Right hindlimb (tissue), 1 donor: ENCODE measurements at regions not wholly inside any gene's neighbourhood (a gene's known extent, or its start where the extent isn't known, plus 50 kb on each side); places are given as distances from the start of the nearest gene placed in this dataset.

Source experiments
- DNase-seq: peaks from one replicate; pipeline ENCODE4 v3.0.0-alpha.2; 2018

- DNase-seq = no peak
Observed at GRCh38 chr9:79962150-79962549, 390.4 kb downstream of the TLE4 start.

DNA sequence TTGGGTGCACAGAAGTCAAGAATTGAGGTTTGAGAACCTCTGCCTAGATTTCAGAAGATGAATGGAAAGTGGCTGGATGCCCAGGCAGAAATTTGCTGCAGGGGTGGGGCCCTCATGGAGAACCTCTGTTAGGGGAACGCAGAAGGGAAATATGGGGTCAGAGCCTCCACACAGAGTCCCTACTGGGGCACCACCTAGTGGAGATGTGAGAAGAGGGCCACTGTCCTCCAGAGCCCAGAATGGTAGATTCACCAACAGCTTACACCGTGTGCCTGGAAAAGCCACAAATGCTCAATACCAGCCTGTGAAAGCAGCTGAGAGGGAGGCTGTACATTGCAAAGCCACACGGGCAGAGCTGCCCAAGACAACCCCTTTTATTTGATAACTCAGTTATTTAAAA lies 383.5 kb downstream of the TLE4 start:
- DNase-seq = no peak

- no peak for DNase-seq
Observed at GRCh38 chr9:79953908-79954307, 382.1 kb downstream of the TLE4 start.

DNA sequence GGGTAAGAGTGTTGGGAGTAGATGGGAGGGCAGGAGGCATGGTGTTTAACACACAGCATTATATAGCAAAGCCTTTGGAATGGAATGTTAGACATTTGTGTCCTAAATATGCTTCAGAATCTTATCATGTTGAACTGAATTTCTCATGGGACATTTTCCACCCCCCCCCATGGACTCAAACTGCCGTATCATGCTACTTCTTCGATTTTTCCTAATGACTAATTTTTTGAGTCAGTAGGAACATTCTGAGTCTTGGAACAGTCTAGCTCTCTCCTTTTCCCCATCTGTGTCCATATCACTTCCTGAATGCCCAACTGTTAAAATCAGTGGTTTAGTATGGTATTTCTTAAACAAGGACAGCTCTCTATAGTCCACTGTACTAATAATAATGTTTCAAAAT lies 380.6 kb downstream of the TLE4 start:
- no peak for DNase-seq

- DNase-seq = peak; percentile 27
Observed at GRCh38 chr9:79946712-79947111, 374.9 kb downstream of the TLE4 start.

DNA sequence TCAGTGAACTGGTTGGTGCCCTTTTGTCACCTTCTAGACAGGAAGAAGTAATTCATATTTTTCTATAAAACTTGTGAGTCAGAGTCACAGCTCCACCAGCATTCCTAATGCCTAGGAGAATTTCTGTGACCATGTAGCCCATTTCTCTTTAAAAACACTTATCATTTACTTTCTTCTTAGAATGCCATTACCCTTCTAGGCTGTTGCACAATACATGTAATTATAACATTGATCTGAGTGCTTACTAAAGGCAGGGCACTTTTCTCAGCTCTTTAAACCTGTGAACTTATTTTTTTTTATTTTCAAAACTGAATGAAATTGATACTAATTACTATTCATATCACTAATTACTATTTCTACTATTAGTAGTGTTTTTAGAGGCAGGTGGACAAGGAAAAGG lies 373.7 kb downstream of the TLE4 start:
- no peak for DNase-seq

GRCh38 chr9:79945016-79945415 lies 373.3 kb downstream of the TLE4 start:
- no peak for DNase-seq

DNA sequence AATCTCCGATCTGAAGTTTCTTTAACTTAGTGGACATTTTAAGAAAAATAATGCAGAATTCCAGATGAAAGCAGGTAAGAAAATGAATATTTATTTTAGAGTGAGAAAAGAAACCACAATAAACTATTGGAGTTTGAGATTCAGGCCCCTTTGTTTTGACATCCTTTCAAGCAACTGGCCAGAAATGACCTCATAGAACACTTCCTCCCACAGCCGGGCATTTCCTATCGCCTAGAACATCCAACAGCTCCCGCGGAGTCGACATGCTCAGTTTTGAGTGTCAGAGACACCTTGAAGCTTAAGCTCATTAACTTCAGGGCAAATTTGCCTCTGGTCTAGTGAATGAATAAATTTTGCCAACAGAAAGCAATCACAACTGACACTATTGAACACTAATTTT lies 369.2 kb downstream of the TLE4 start:
- DNase-seq = no peak

GRCh38 chr9:79939819-79940218 lies 368.1 kb downstream of the TLE4 start:
- DNase-seq = no peak

DNA sequence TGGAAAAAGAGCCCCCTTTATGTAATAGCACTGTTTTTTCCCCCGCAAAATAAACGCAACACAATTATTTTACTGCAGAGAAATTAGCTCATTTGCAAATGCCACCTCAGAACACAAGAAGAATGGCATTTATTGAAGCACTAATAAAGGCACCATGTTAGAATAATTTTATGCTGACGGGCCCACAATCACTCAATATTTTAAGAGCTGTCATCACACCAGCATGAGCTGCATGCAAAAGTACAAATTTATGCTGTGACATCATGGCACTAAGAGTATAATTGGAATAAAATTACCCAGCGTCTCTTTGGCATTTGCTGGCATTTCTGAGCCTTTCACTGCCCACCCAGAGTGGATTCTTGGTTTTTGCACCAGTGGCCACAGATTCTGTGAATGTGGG lies 364.6 kb downstream of the TLE4 start:
- no peak for DNase-seq

GRCh38 chr9:79929285-79929684 lies 357.5 kb downstream of the TLE4 start:
- DNase-seq = no peak

GRCh38 chr9:79928661-79929223 lies 357.0 kb downstream of the TLE4 start:
- DNase-seq = no peak

- DNase-seq = no peak
Observed at GRCh38 chr9:79925326-79925725, 353.6 kb downstream of the TLE4 start.

DNA sequence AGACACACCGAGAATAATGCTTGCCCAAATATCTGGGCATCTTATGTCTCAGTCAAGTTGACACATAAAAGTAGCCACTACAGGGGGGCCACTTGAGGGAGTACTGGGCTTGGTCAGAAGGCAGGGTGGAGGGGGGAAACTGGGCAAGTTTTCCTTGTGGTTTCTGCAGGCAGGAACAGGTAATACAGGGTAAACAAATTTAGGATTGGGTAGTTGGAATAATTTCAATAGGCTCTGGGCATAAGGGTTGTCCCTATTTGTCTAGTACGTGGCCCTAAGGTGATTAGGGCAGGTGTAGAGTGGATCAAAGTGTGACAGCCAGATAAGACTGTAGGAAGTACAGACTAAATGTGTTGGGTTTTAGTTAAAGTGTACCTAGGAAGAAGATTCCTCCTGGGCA lies 353.1 kb downstream of the TLE4 start:
- DNase-seq = no peak

DNA sequence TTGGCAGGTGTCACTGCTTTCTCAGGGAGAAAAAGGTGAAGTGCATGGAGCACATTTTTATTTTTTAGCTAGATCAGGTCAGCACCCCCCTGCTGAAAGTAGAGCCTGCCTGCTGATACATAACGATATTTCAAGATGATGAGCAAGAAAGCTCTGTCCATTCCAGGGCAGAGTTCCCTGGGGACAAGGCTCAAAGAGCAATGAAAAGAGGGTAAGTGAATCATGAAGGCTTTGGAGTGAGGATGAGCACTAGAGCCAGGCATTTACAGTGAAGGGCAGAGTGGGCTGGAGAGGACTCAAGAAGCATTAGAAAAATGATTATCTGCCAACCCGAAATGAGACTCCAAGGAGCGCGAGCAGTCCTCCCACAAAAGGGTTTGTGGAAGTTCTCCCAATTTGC lies 345.7 kb downstream of the TLE4 start:
- no peak for DNase-seq

GRCh38 chr9:79913867-79914266 lies 342.1 kb downstream of the TLE4 start:
- DNase-seq = no peak

DNA sequence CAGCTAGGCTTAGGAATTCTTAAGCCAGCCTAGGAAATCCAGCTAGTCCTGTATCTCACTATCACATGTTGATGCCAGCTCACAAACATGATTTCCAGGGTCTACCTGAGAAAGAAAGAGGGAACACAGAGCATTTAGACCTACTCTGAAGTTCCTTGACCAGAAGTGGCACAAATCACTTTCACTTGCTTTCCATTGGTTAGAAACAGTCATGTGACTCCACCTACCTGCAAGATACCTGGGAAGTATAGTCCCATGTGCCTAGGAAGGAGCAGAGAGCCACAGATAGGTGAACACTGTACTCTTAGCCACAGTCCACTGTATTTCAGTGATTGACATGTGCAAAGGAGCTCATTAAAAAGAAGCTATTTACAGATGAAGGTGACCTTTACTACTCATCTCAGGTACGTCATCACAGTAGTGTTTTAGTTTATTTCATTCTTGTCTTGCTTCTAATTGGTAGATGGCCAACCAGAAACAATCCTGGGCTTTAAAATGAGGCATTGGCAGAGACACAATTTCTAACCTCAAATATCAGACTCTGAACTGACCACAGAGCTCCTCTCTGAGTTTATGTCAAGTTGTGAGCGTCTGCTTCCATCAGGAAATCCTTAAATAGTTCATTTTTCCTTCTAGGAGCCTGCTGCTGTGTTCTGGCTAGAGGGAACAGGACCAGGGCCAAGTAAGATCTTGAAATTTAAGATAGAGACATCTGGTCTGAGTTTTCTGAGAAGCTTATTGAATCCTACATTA lies 340.7 kb downstream of the TLE4 start:
- peak; percentile 28 for DNase-seq

DNA sequence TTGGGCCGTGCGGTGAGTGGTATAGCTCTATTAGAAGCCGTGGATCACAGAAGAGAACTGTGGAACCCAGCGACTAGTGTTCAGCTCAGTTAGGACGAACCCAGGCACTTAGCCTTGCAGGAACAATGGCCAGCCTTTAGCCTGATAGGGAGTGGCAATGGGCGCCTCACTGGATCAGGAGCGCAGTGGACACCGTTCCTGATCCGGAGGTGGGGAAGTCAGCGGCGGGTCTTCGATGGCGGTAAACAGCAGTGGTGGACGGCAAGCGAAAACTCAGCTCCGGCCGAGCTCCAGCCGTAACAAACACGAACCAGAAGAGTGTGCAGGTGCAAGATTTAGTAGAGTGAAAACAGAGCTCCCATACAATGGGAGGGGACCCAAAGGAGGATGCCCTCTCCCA lies 340.0 kb downstream of the TLE4 start:
- DNase-seq = no peak

DNA sequence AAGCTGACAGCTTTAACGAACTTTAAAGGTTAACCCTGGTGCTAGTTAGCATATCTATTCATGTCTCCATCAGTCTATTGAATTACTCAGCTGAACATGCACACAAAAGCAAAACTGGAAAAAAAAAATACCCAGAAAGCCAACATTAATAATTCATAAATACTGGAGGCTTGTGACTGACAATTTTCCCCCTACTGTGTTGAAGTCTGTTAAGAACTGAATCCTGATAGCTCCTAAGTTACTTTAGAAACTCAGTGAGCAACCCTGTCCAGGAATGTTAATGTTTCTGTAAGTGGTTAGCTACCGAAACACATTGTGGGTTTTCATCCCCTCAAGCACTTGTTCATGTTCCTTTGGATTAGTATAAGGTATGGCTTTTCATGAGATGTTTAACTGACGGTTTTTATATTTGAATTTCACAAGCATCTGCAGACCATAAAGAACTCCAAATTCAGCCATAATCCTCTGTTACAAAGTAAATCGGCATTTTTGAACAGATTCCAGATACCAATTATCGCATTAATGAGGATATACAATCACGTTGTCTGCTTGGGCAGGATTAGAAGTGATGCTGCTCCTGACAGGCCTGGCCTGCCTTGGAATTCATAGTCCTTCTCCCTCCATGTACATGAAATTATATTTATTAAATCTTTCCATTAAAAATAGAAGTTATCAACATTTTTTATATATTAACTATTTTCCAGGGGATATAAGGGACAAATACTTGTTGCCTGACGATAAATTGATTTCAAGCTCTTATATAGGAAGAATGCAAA lies 331.2 kb downstream of the TLE4 start:
- no peak for DNase-seq

- DNase-seq = no peak
Observed at GRCh38 chr9:79900754-79901153, 329.0 kb downstream of the TLE4 start.

GRCh38 chr9:79896390-79896980 lies 324.7 kb downstream of the TLE4 start:
- no peak for DNase-seq

- DNase-seq = no peak
Observed at GRCh38 chr9:79895232-79895631, 323.5 kb downstream of the TLE4 start.

GRCh38 chr9:79889369-79889768 lies 317.6 kb downstream of the TLE4 start:
- DNase-seq = no peak
